GM23338 (cell line): ENCODE measurements at regions not wholly inside any gene's neighbourhood (a gene's known extent, or its start where the extent isn't known, plus 50 kb on each side); places are given as distances from the start of the nearest gene placed in this dataset.

ENCODE experiments used
- ATAC-seq: fragments of 200-7000 bp; cut with Tn5 transposase; 3 replicates; pipeline ENCODE4 v1.9.1; 2020
- DNase-seq: peaks from one replicate; pipeline ENCODE4 v3.0.0-alpha.2; 2015; ENCODE audit warnings: low spot score
- H2AFZ ChIP-seq: fragments of 200-600 bp; sonication (generic); 2 replicates; pipeline ENCODE4 v1.8.0; 2016; ENCODE audit warnings: antibody characterized with exemption, mild to moderate bottlenecking, moderate library complexity
- H3F3A ChIP-seq: fragments of 200-600 bp; sonication (generic); replicated peaks from 2 replicates; pipeline ENCODE4 v1.8.0; 2017; ENCODE audit warnings: antibody characterized with exemption, mixed run types, low read depth
- H3K27ac ChIP-seq: fragments of 200-600 bp; sonication (generic); 2 replicates; pipeline ENCODE4 v1.6.1; 2016; ENCODE audit warnings: low read depth
- H3K27me3 ChIP-seq: fragments of 200-600 bp; sonication (generic); 2 replicates; pipeline ENCODE4 v1.8.0; 2016; ENCODE audit warnings: mild to moderate bottlenecking, mixed run types, moderate library complexity; ENCODE audit not compliant: insufficient read depth
- H3K36me3 ChIP-seq: fragments of 200-600 bp; sonication (generic); 2 replicates; pipeline ENCODE4 v1.8.0; 2016; ENCODE audit warnings: mild to moderate bottlenecking; ENCODE audit not compliant: insufficient read depth
- H3K4me1 ChIP-seq: fragments of 200-600 bp; sonication (generic); 2 replicates; pipeline ENCODE4 v1.8.0; 2016; ENCODE audit warnings: mild to moderate bottlenecking, moderate library complexity; ENCODE audit not compliant: insufficient read depth
- H3K4me2 ChIP-seq: fragments of 200-600 bp; sonication (generic); 2 replicates; pipeline ENCODE4 v1.7.1; 2017; ENCODE audit warnings: mixed run types
- H3K4me3 ChIP-seq: fragments of 200-600 bp; sonication (generic); 2 replicates; pipeline ENCODE4 v1.6.1; 2016; ENCODE audit warnings: mixed run types
- H3K79me2 ChIP-seq: fragments of 200-600 bp; sonication (generic); replicated peaks from 2 replicates; pipeline ENCODE4 v1.8.0; 2017; ENCODE audit warnings: mild to moderate bottlenecking; ENCODE audit not compliant: insufficient read depth
- H3K9me2 ChIP-seq: fragments of 200-600 bp; sonication (generic); 2 replicates; pipeline ENCODE4 v1.8.0; 2017; ENCODE audit not compliant: insufficient read depth
- H4K20me1 ChIP-seq: fragments of 200-600 bp; sonication (generic); replicated peaks from 2 replicates; pipeline ENCODE4 v1.8.0; 2017; ENCODE audit warnings: mild to moderate bottlenecking; ENCODE audit not compliant: insufficient read depth
- H3K27ac Mint-ChIP-seq: 2 replicates; pipeline ENCODE4 v1.8.0; 2020; ENCODE audit warnings: inconsistent platforms, mild to moderate bottlenecking, moderate library complexity, mixed read lengths
- H3K27me3 Mint-ChIP-seq: 3 replicates; pipeline ENCODE4 v1.8.0; 2022; ENCODE audit warnings: low read depth, mild to moderate bottlenecking, moderate library complexity, mixed read lengths, inconsistent platforms; ENCODE audit not compliant: insufficient read depth, poor library complexity
- H3K36me3 Mint-ChIP-seq: 3 replicates; pipeline ENCODE4 v1.8.0; 2021; ENCODE audit warnings: low read depth, mild to moderate bottlenecking, inconsistent platforms, moderate library complexity, mixed read lengths
- H3K4me1 Mint-ChIP-seq: 3 replicates; pipeline ENCODE4 v1.8.0; 2020; ENCODE audit warnings: mild to moderate bottlenecking, inconsistent platforms, mixed read lengths
- H3K4me3 Mint-ChIP-seq: 3 replicates; pipeline ENCODE4 v1.8.0; 2021; ENCODE audit warnings: moderate library complexity, mild to moderate bottlenecking, inconsistent platforms, mixed read lengths
- H3K9me3 Mint-ChIP-seq: 3 replicates; pipeline ENCODE4 v1.8.0; 2020; ENCODE audit warnings: moderate library complexity, mild to moderate bottlenecking, inconsistent platforms, mixed read lengths
- CREB1 ChIP-seq: fragments of 250-450 bp; sonication (Bioruptor Pico); IDR thresholded peaks from 2 replicates; pipeline ENCODE4 v1.5.0; 2020; ENCODE audit warnings: low read depth, mild to moderate bottlenecking, moderate library complexity
- CTCF ChIP-seq, 2 experiments: fragments of 200-600 bp in 1 of 2; sonication (generic) in 1 of 2; conservative IDR thresholded peaks; 2 replicates each; pipeline versions ENCODE4 v1.5.1 to v1.6.1; 2016 to 2017; ENCODE audit warnings: antibody characterized with exemption in 2 of 2, low read depth in 2 of 2, mild to moderate bottlenecking in 2 of 2, moderate library complexity in 1 of 2
- ETS1 ChIP-seq: IDR thresholded peaks from 2 replicates; pipeline ENCODE4 v1.6.1; 2016; ENCODE audit warnings: antibody characterized with exemption
- EZH2 ChIP-seq: fragments of 200-600 bp; sonication (generic); IDR thresholded peaks from one replicate; pipeline ENCODE4 v1.8.0; 2017; ENCODE audit warnings: antibody characterized with exemption, mild to moderate bottlenecking, low read depth; ENCODE audit not compliant: unreplicated experiment
- EZH2phosphoT487 ChIP-seq: fragments of 200-600 bp; sonication (generic); IDR thresholded peaks from one replicate; pipeline ENCODE4 v1.8.1; 2018; ENCODE audit warnings: antibody characterized with exemption; ENCODE audit not compliant: unreplicated experiment
- JUNB ChIP-seq: IDR thresholded peaks from one replicate; pipeline ENCODE4 v1.6.1; 2016; ENCODE audit warnings: antibody characterized with exemption; ENCODE audit not compliant: unreplicated experiment
- NANOG ChIP-seq: IDR thresholded peaks from 2 replicates; pipeline ENCODE4 v1.6.1; 2016; ENCODE audit warnings: antibody characterized with exemption, borderline replicate concordance
- POLR2AphosphoS5 ChIP-seq: IDR thresholded peaks from 2 replicates; pipeline ENCODE4 v1.6.1; 2016; ENCODE audit warnings: antibody characterized with exemption, low read depth
- STAT1 ChIP-seq: IDR thresholded peaks from one replicate; pipeline ENCODE4 v1.6.1; 2016; ENCODE audit warnings: antibody characterized with exemption; ENCODE audit not compliant: unreplicated experiment
- TF ChIP-seq, protein P1 (sequence below): fragments of 250-450 bp; sonication (Bioruptor Pico); IDR thresholded peaks from 2 replicates; pipeline ENCODE4 v1.5.0; 2020; ENCODE audit warnings: mild to moderate bottlenecking, moderate library complexity
- TF ChIP-seq, protein P2 (sequence below): IDR thresholded peaks from one replicate; pipeline ENCODE4 v1.6.1; 2018; ENCODE audit warnings: antibody characterized with exemption; ENCODE audit not compliant: unreplicated experiment

- Mint-ChIP-seq H3K9me3 (peaks cover 11% of the 10 kb centered on the region; the same call in 2 of the 3 replicates), H3K4me1 (no peaks in the 10 kb centered on the region), H3K36me3 (peaks cover 9% of the 10 kb centered on the region; the same call in 2 of the 3 replicates), H3K27me3 (peaks cover 10% of the 10 kb centered on the region), H3K27ac (no peak overlapping the region), H3K4me3 (no peak overlapping the region)
- Histone ChIP-seq H3K27ac (no peak overlapping the region), H3K4me2 (no peak overlapping the region), H3K27me3 (no peaks in the 10 kb centered on the region), H3K36me3 (no peaks in the 10 kb centered on the region), H3K9me2 (peaks cover 2% of the 10 kb centered on the region), H3K4me3 (no peak overlapping the region), H3K79me2 (no peaks in the 10 kb centered on the region), H4K20me1 (no peaks in the 10 kb centered on the region), H2AFZ (no peak overlapping the region), H3F3A (no peaks in the 10 kb centered on the region), H3K4me1 (no peaks in the 10 kb centered on the region)
- TF ChIP-seq ETS1 (no peak), JUNB (no peak), EZH2phosphoT487 (no peak), CTCF (conservative IDR thresholded peaks at IDR 0.05; ENCODE audit: low read depth in 2 of 2) (no peak), NANOG (no peak), CREB1 (no peak), POLR2AphosphoS5 (no peak), EZH2 (no peak), STAT1 (no peak)
- TF ChIP-seq, protein P1, sequence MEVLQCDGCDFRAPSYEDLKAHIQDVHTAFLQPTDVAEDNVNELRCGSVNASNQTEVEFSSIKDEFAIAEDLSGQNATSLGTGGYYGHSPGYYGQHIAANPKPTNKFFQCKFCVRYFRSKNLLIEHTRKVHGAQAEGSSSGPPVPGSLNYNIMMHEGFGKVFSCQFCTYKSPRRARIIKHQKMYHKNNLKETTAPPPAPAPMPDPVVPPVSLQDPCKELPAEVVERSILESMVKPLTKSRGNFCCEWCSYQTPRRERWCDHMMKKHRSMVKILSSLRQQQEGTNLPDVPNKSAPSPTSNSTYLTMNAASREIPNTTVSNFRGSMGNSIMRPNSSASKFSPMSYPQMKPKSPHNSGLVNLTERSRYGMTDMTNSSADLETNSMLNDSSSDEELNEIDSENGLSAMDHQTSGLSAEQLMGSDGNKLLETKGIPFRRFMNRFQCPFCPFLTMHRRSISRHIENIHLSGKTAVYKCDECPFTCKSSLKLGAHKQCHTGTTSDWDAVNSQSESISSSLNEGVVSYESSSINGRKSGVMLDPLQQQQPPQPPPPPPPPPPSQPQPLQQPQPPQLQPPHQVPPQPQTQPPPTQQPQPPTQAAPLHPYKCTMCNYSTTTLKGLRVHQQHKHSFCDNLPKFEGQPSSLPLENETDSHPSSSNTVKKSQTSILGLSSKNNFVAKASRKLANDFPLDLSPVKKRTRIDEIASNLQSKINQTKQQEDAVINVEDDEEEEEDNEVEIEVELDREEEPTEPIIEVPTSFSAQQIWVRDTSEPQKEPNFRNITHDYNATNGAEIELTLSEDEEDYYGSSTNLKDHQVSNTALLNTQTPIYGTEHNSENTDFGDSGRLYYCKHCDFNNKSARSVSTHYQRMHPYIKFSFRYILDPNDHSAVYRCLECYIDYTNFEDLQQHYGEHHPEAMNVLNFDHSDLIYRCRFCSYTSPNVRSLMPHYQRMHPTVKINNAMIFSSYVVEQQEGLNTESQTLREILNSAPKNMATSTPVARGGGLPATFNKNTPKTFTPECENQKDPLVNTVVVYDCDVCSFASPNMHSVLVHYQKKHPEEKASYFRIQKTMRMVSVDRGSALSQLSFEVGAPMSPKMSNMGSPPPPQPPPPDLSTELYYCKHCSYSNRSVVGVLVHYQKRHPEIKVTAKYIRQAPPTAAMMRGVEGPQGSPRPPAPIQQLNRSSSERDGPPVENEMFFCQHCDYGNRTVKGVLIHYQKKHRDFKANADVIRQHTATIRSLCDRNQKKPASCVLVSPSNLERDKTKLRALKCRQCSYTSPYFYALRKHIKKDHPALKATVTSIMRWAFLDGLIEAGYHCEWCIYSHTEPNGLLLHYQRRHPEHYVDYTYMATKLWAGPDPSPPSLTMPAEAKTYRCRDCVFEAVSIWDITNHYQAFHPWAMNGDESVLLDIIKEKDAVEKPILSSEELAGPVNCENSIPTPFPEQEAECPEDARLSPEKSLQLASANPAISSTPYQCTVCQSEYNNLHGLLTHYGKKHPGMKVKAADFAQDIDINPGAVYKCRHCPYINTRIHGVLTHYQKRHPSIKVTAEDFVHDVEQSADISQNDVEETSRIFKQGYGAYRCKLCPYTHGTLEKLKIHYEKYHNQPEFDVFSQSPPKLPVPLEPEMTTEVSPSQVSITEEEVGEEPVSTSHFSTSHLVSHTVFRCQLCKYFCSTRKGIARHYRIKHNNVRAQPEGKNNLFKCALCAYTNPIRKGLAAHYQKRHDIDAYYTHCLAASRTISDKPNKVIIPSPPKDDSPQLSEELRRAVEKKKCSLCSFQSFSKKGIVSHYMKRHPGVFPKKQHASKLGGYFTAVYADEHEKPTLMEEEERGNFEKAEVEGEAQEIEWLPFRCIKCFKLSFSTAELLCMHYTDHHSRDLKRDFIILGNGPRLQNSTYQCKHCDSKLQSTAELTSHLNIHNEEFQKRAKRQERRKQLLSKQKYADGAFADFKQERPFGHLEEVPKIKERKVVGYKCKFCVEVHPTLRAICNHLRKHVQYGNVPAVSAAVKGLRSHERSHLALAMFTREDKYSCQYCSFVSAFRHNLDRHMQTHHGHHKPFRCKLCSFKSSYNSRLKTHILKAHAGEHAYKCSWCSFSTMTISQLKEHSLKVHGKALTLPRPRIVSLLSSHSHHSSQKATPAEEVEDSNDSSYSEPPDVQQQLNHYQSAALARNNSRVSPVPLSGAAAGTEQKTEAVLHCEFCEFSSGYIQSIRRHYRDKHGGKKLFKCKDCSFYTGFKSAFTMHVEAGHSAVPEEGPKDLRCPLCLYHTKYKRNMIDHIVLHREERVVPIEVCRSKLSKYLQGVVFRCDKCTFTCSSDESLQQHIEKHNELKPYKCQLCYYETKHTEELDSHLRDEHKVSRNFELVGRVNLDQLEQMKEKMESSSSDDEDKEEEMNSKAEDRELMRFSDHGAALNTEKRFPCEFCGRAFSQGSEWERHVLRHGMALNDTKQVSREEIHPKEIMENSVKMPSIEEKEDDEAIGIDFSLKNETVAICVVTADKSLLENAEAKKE (CRISPR knock-in tag), result no peak
- TF ChIP-seq, protein P2, sequence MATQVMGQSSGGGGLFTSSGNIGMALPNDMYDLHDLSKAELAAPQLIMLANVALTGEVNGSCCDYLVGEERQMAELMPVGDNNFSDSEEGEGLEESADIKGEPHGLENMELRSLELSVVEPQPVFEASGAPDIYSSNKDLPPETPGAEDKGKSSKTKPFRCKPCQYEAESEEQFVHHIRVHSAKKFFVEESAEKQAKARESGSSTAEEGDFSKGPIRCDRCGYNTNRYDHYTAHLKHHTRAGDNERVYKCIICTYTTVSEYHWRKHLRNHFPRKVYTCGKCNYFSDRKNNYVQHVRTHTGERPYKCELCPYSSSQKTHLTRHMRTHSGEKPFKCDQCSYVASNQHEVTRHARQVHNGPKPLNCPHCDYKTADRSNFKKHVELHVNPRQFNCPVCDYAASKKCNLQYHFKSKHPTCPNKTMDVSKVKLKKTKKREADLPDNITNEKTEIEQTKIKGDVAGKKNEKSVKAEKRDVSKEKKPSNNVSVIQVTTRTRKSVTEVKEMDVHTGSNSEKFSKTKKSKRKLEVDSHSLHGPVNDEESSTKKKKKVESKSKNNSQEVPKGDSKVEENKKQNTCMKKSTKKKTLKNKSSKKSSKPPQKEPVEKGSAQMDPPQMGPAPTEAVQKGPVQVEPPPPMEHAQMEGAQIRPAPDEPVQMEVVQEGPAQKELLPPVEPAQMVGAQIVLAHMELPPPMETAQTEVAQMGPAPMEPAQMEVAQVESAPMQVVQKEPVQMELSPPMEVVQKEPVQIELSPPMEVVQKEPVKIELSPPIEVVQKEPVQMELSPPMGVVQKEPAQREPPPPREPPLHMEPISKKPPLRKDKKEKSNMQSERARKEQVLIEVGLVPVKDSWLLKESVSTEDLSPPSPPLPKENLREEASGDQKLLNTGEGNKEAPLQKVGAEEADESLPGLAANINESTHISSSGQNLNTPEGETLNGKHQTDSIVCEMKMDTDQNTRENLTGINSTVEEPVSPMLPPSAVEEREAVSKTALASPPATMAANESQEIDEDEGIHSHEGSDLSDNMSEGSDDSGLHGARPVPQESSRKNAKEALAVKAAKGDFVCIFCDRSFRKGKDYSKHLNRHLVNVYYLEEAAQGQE, result no peak
- peak; percentile 34; the same call in 1 of the 3 replicates for ATAC-seq
- DNase-seq, result no peak
Measured at GRCh38 chr2:236317938-236318396, 53.8 kb upstream of the ASB18 start.
